ENCODE measurements at regions not wholly inside any gene's neighbourhood (a gene's known extent, or its start where the extent isn't known, plus 50 kb on each side); places are given as distances from the start of the nearest gene placed in this dataset.

DNA sequence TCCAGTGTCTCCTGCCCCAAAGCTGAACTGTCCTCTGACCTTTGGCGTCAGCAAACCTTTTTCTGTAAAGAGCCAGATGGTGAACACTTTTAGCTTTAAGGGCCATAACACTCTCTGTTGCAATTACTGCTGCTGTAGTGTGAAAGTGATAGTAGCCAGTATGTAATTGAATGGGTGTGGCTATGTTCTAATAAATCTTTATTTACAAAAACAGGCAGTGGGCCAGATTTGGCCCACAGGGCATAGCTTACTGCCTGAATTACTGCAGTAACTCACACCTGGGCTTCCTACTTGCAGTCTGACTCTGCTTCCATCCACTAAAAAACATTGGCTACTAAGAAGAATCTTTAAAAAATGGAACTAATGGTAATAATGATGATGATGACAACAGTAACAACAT lies 68.0 kb upstream of the SLC6A11 start:
- H3K4me3 ChIP-seq (ENCODE audit: low read length): no peak overlapping the region
- no peak for TF ChIP-seq ZNF274 (IDR thresholded peaks at IDR 0.05; ENCODE audit: low read depth, low read length)

GRCh38 chr3:10753964-10754363 lies 62.1 kb upstream of the SLC6A11 start:
- TF ChIP-seq ZNF274 (IDR thresholded peaks at IDR 0.05; ENCODE audit: low read depth, low read length): no peak
- H3K4me3 ChIP-seq (ENCODE audit: low read length): no peak overlapping the region

DNA sequence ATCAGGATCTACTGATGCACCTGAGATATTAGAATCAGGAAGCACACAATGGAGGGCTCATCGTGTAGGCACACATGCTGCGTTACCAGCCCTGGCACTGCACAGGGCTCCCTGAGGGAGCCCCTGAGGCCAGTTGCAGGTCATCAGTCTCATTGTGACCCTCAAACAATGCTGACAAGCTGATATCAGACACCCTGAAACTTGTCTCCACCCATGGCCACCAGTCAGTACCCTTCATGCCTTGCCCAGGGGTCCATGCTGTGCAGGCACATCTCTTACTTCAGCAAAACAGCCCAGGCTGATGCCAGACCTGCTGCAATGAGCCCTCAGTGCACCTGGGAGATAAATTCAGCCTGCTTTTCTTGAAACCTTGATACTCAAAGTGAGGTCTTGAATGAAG lies 59.5 kb upstream of the SLC6A11 start:
- TF ChIP-seq ZNF274 (IDR thresholded peaks at IDR 0.05; ENCODE audit: low read depth, low read length): no peak
- H3K4me3 ChIP-seq (ENCODE audit: low read length): no peak overlapping the region

GRCh38 chr3:10757021-10757820 lies 58.8 kb upstream of the SLC6A11 start:
- H3K4me3 ChIP-seq (ENCODE audit: low read length): no peak overlapping the region
- no peak for TF ChIP-seq ZNF274 (IDR thresholded peaks at IDR 0.05; ENCODE audit: low read depth, low read length)

DNA sequence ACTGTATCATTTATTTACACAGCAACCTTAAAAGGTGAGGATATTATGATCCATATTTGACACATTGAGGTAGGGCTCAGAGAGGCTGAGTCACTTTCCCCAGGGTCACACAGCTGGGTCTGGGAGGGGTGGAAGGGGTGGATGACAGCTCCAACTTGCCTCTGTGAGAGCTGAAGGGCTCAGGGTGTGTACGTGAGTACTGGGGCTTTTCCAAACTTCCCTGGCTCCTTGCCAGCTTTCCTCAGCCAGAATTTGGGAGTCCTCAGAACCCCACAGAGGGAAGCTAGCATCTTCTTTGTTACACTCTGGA lies 58.3 kb upstream of the SLC6A11 start:
- no peak overlapping the region for H3K4me3 ChIP-seq (ENCODE audit: low read length)
- TF ChIP-seq ZNF274 (IDR thresholded peaks at IDR 0.05; ENCODE audit: low read depth, low read length): no peak

GRCh38 chr3:10758304-10759037 lies 57.6 kb upstream of the SLC6A11 start:
- TF ChIP-seq ZNF274 (IDR thresholded peaks at IDR 0.05; ENCODE audit: low read depth, low read length): no peak
- H3K4me3 ChIP-seq (ENCODE audit: low read length): no peak overlapping the region

DNA sequence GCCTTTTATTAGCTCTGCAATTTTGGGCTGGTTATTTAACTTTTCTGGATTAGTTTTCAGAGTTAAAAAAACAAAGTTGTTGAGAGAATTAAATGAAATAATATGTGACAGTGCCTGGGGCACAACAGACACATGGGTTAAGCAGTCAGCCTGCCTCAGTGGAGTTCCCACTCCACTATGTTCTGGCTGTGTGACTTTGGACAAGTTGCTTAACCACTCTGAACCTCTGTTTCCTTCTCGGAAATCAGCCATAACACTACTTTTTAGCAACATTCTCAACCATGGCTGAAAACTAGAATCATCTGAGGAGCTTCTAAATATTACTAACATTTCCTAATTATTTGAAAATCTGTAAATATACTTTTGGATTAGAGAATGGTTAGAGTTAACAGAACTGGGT lies 56.5 kb upstream of the SLC6A11 start:
- no peak overlapping the region for H3K4me3 ChIP-seq (ENCODE audit: low read length)
- no peak for TF ChIP-seq ZNF274 (IDR thresholded peaks at IDR 0.05; ENCODE audit: low read depth, low read length)

GRCh38 chr3:10760199-10760598 lies 55.8 kb upstream of the SLC6A11 start:
- TF ChIP-seq ZNF274 (IDR thresholded peaks at IDR 0.05; ENCODE audit: low read depth, low read length): no peak
- H3K4me3 ChIP-seq (ENCODE audit: low read length): no peak overlapping the region

GRCh38 chr3:10761583-10761982 lies 54.4 kb upstream of the SLC6A11 start:
- TF ChIP-seq ZNF274 (IDR thresholded peaks at IDR 0.05; ENCODE audit: low read depth, low read length): no peak

DNA sequence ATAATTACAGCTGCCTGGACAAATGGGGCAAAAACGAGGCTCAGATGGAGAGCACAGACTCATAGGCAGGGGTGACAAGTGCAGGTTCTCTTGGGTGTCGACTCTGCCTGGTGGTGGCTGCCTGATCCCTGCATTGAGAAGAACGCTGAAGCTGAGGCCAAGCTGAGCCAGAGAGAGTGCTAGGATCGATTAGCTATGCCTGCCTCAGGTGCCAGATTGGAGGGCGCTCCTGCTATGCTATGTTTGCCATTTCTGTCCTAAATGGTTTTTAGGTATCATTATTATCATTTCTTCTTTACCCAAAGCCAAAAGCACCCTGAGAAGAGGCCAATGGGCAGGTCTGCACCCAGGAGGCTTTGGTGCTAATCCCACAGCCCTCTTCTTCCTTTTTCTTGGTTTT lies 53.9 kb upstream of the SLC6A11 start:
- TF ChIP-seq ZNF274 (IDR thresholded peaks at IDR 0.05; ENCODE audit: low read depth, low read length): no peak
- no peak overlapping the region for H3K4me3 ChIP-seq (ENCODE audit: low read length)

More at GRCh38 chr3:10761583-10761982, 54.4 kb upstream of the SLC6A11 start:
- no peak overlapping the region for H3K4me3 ChIP-seq (ENCODE audit: low read length)

DNA sequence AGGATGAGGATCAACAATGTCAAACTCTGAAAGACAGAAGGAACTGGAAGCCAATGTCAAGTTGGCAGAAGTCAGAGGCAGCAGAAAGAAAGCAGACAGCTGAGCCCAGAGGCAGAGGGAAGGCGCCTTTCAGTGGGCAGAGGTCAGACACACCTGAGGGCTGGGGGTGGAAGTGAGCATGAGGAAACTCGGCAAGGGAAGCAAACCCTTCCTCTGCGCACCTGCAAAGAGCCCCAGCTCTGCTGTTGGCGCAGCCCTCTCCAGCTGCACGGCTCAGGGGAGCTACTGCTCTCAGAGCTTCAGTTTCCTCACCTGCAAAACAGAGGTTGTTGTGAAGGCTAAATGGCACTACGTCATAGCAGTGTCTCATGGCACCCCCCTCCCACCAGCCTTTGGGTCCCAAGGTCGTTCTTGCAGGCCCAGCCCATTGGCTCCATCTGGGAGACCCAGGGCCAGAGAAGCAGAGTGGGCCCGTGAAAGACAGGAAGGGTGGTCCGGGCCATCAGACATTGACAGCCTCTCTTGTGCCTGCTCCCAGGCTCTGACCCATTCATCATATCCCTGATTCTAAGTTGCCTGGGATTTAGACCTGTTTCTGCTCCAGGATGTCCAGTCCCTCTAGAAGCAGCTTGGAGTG lies 53.3 kb upstream of the SLC6A11 start:
- H3K4me3 ChIP-seq (ENCODE audit: low read length): no peak overlapping the region
- TF ChIP-seq ZNF274 (IDR thresholded peaks at IDR 0.05; ENCODE audit: low read depth, low read length): no peak

- TF ChIP-seq ZNF274 (IDR thresholded peaks at IDR 0.05; ENCODE audit: low read depth, low read length): no peak
Measured at GRCh38 chr3:10763248-10763620, 52.8 kb upstream of the SLC6A11 start.

GRCh38 chr3:10763817-10764258 lies 52.2 kb upstream of the SLC6A11 start:
- H3K4me3 ChIP-seq (ENCODE audit: low read length): no peak overlapping the region
- TF ChIP-seq ZNF274 (IDR thresholded peaks at IDR 0.05; ENCODE audit: low read depth, low read length): no peak

More at GRCh38 chr3:10763248-10763620, 52.8 kb upstream of the SLC6A11 start:
- no peak overlapping the region for H3K4me3 ChIP-seq (ENCODE audit: low read length)

GRCh38 chr3:10764259-10765051 lies 51.6 kb upstream of the SLC6A11 start:
- no peak overlapping the region for H3K4me3 ChIP-seq (ENCODE audit: low read length)
- no peak for TF ChIP-seq ZNF274 (IDR thresholded peaks at IDR 0.05; ENCODE audit: low read depth, low read length)

All from GM08714 (cell line).